Femur (tissue), 1 donor: ENCODE measurements at regions not wholly inside any gene's neighbourhood (a gene's known extent, or its start where the extent isn't known, plus 50 kb on each side); places are given as distances from the start of the nearest gene placed in this dataset.

ENCODE experiments used
- DNase-seq: peaks from one replicate; pipeline ENCODE4 v3.0.0-alpha.2; 2017

GRCh38 chr2:5959836-5960820 is 267.9 kb downstream of the SOX11 start:
- DNase-seq = no peak

GRCh38 chr2:5967506-5967905 is 275.3 kb downstream of the SOX11 start:
- DNase-seq = no peak

GRCh38 chr2:5969303-5969702 is 277.1 kb downstream of the SOX11 start:
- no peak for DNase-seq

GRCh38 chr2:5970347-5970746 is 278.2 kb downstream of the SOX11 start:
- no peak for DNase-seq

- no peak for DNase-seq
These were observed 282.3 kb downstream of the SOX11 start for GRCh38 chr2:5974477-5974876.

- no peak for DNase-seq
These were observed 283.2 kb downstream of the SOX11 start for GRCh38 chr2:5975401-5975800.

- DNase-seq = no peak
These were observed 284.4 kb downstream of the SOX11 start for GRCh38 chr2:5976531-5977065.

- no peak for DNase-seq
These were observed 285.3 kb downstream of the SOX11 start for GRCh38 chr2:5977477-5977876.

GRCh38 chr2:5978131-5978751 is 286.1 kb downstream of the SOX11 start:
- DNase-seq = no peak

GRCh38 chr2:5980450-5981190 is 288.4 kb downstream of the SOX11 start:
- no peak for DNase-seq

- DNase-seq = no peak
These were observed 290.2 kb downstream of the SOX11 start for GRCh38 chr2:5982193-5982902.

GRCh38 chr2:5982903-5983265 is 290.7 kb downstream of the SOX11 start:
- no peak for DNase-seq

GRCh38 chr2:5983511-5984272 is 291.5 kb downstream of the SOX11 start:
- DNase-seq = no peak

- DNase-seq = no peak
These were observed 292.1 kb downstream of the SOX11 start for GRCh38 chr2:5984273-5984655.

- DNase-seq = no peak
These were observed 292.8 kb downstream of the SOX11 start for GRCh38 chr2:5984946-5985345.

- no peak for DNase-seq
These were observed 293.6 kb downstream of the SOX11 start for GRCh38 chr2:5985536-5986385.

- DNase-seq = no peak
These were observed 294.9 kb downstream of the SOX11 start for GRCh38 chr2:5986801-5987787.

GRCh38 chr2:5988120-5988519 is 295.9 kb downstream of the SOX11 start:
- no peak for DNase-seq

GRCh38 chr2:5990086-5990485 is 297.9 kb downstream of the SOX11 start:
- DNase-seq = no peak
